Aorta (tissue), 5 donors: ENCODE measurements at regions not wholly inside any gene's neighbourhood (a gene's known extent, or its start where the extent isn't known, plus 50 kb on each side); places are given as distances from the start of the nearest gene placed in this dataset.
A peak's percentile ranks its signal among the peaks of the same experiment; 100 is the strongest.
"Not testable (repeated sequence)": the region's sequence is repeated elsewhere in the genome, so short reads cannot be mapped to it uniquely, and the experiment has no call there.

Experiments
- ATAC-seq: fragments of 200-7000 bp; cut with Tn5 transposase; one replicate; pipeline ENCODE4 v1.9.1; 2022; ENCODE audit warnings: moderate library complexity; ENCODE audit not compliant: low FRiP score
- DNase-seq, 2 donors: peaks; one replicate each; pipeline ENCODE4 v3.0.0-alpha.2; 2020
- H3K27ac ChIP-seq, 2 donors: one replicate each; pipeline ENCODE4 v1.5.1; 2013; ENCODE audit warnings: low read length in 2 of 2, mild to moderate bottlenecking in 2 of 2, moderate library complexity in 2 of 2, control low read depth in 1 of 2, inconsistent platforms in 1 of 2, low read depth in 1 of 2
- H3K27me3 ChIP-seq, 2 donors: one replicate each; pipeline ENCODE4 v1.6.1; 2013; ENCODE audit warnings: control low read depth in 1 of 2, low read length in 1 of 2, mild to moderate bottlenecking in 1 of 2, moderate library complexity in 1 of 2; ENCODE audit not compliant: insufficient read depth in 2 of 2, control insufficient read depth in 1 of 2
- H3K36me3 ChIP-seq, 2 donors: one replicate each; pipeline ENCODE4 v1.6.1; 2013; ENCODE audit warnings: control low read depth in 1 of 2, low read length in 1 of 2, mild to moderate bottlenecking in 1 of 2; ENCODE audit not compliant: insufficient read depth in 2 of 2, control insufficient read depth in 1 of 2
- H3K4me1 ChIP-seq, 2 donors: one replicate each; pipeline ENCODE4 v1.6.1; 2013; ENCODE audit warnings: low read length in 2 of 2, control low read depth in 1 of 2, mild to moderate bottlenecking in 1 of 2, moderate library complexity in 1 of 2; ENCODE audit not compliant: insufficient read depth in 2 of 2, control insufficient read depth in 1 of 2
- H3K4me3 ChIP-seq, 2 donors: one replicate each; pipeline ENCODE4 v1.5.1; 2013; ENCODE audit warnings: low read length in 2 of 2, control low read depth in 1 of 2, mild to moderate bottlenecking in 1 of 2
- H3K9me3 ChIP-seq: one replicate; pipeline ENCODE4 v1.6.1; 2013; ENCODE audit warnings: mild to moderate bottlenecking, low read length; ENCODE audit not compliant: control insufficient read depth
- WGBS, 2 donors: extraction: QIAGEN DNeasy Blood & Tissue Kit; methylation state at CpG; one replicate each; pipeline ENCODE4 v1.1.7; 2013; 5-methylcytosine and 5-hydroxymethylcytosine counted together
- intact Hi-C, 2 donors: fragments of 100-400 bp; cut with DNase I; formaldehyde crosslinking; loops; one replicate each; pipeline versions ENCODE4 v1.14.2 to v1.15.0; 2022
- donor health status: healthy with polysubstance abuse.
- donor health status: Bipolar disorder and iron deficiency.
- donor health status: DM: no; HTN: no; CAD: no.
- donor health status: DM: no; HTN: no; CAD: no.
- donor health status: DM: yes; HTN: yes; CAD: no.

DNA sequence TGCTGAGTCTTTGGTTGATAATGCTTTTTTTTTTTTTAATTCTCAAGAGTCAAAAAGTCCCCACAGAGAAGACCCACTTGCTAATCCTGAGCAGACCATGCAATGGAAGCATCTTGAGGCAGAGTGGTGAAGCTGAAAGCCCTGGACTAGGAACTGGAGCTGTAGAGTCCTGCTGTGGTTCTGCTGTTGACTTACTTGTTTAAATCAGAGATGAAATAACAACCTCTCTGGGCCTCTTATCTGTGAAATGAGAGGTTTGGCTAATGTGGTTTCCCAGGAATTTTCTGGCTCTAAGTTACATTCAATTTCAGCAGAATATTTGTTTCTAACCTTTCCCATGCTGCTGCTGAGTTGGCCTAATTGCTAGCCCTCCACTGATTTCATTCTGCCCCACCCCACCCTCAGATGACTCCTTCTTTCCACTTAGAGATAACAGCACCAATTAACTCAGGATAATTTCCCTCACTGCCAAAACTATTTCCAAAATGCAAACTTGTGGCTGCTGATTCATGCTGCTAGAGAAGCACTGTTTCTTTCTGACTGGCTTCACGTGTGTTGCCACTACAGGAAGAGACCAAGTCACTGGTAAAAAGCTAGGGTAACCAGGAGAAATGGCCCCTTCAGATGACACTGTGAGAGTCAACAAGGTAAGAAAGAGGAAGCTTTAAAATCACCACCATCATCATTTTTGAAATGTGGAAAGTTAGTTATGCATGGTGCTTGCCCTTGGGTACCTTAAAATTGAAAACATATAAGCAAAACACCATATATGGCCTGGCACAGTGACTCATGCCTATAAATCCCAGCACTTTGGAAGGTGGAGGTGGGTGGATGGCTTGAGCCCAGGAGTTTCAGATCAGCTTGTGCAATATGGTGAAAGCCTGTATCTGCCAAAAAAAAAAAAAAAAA is 326.4 kb downstream of the DCHS2 start:
- intact Hi-C loops, result no loop called here
- no peak overlapping the region for H3K27ac ChIP-seq
- no peaks in the 10 kb centered on the region for H3K27me3 ChIP-seq
- no peaks in the 10 kb centered on the region for H3K4me1 ChIP-seq
- ATAC-seq (peak; percentile 85), DNase-seq (no peak)
- H3K4me3 ChIP-seq, result no peak overlapping the region
- no peaks in the 10 kb centered on the region for H3K9me3 ChIP-seq
- 6 to 7% methylated on average over 1 of the region's 1 CpG for WGBS, 2 donors
- H3K36me3 ChIP-seq, result no peaks in the 10 kb centered on the region

DNA sequence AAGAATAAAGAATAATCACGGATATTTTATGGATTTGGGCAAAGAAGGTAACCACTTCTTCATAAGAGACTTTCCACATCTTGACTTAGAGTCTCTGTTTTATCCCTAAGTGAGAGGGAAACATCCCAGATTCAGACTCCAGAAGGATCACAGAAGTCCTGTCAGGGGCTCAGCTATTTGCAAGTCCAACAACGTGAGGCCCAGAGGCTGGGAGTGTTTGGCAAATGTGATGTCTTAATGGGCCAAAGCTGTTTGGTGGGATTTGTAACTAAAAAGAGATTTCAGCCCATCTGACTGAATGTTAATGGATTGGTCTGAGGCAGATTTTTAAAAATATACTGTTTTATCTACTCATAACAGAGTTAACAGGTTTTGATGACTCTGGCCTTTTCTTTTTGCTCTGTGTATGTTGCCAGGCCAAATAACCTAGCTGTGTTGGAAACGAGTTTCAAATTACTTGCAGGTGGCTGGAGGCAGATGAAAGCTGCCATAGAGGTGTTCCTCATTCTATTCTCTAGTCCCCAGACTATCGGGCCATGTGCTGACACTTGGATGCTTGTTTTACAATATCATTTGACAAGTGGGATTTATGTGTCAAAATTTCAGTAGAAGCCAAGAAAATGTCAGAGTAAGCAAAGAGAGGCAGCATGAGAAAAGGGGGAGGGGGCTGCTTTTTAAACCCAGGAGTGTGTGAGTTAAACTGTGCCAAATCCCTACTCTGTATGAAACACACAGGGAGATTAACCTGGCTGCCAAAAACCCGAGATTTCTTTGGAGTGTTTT is 330.9 kb downstream of the DCHS2 start:
- DNase-seq, result no peak
- Histone ChIP-seq H3K27me3 (no peaks in the 10 kb centered on the region), H3K4me3 (no peak overlapping the region), H3K9me3 (no peaks in the 10 kb centered on the region), H3K4me1 (no peaks in the 10 kb centered on the region), H3K36me3 (no peaks in the 10 kb centered on the region), H3K27ac (no peak overlapping the region)
- intact Hi-C loops, result no loop called here
- WGBS, 2 donors, result 3 to 7% methylated on average over 5 of the region's 5 CpGs
- ATAC-seq, result no peak

DNA sequence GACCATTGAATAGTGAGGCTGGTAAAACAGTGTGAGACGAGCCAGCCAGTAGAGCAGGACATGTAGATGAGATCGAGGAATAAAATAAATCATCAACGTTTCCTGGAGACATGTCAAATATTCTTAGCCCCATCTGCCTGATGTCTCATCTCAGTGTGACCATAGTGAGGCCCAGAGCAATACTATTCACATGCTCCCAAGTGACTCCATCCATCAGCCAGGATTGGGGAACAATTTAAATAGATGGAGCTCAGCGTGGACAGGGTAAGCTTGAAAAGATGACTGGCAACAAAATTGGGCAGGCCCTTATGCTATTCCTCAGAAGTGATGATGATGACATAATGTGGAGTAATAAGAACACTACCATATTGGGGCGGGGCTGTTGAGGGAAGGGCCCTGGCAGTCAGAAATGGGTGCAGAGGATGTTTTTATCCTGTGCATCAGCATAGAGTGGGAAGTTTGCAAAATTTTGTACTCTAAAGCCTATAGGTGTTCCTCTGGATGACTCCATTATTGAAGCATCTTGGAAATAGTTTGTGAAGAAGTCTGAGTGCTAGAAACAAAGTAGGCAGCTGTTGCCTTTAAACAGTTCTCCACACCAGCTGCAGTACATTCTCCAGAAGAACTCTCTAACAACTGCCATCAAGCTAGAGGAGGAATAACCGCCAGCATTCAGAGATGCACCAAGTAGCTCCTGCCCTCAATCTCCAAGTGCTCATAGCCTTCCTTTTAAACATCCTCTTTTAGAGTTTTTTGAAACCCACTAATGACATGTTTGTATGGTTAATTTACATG is 333.0 kb downstream of the DCHS2 start:
- Histone ChIP-seq H3K4me3 (no peak overlapping the region), H3K9me3 (no peaks in the 10 kb centered on the region), H3K4me1 (no peaks in the 10 kb centered on the region), H3K27me3 (no peaks in the 10 kb centered on the region), H3K27ac (no peak overlapping the region), H3K36me3 (no peaks in the 10 kb centered on the region)
- 71 to 73% methylated on average over 6 of the region's 6 CpGs for whole genome bisulfite sequencing, 2 donors
- ATAC-seq, result no peak
- intact Hi-C loops, result no loop called here
- no peak for DNase-seq

DNA sequence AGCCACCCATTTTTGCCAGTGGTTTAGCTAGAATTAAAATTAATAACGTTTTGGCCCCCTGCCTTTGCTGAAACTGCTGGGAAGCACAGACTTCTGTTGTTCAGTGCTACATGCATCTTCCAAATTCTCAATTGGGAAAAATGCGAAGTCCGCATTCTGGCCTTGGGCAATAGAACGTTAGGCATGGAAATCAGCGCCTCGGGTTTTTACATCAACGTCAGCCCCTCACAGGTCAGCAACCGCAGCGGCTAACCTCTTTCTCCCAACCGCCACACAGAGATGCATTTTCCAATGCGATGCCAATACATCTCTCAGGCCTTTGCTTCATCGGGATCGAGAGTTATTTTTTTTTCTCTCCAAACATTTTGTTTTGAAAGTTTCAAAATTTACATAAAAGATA is 339.1 kb downstream of the DCHS2 start:
- peaks cover 2% of the 10 kb centered on the region for H3K9me3 ChIP-seq
- H3K36me3 ChIP-seq, result no peaks in the 10 kb centered on the region
- WGBS, 2 donors, result 92 to 94% methylated on average over 13 of the region's 13 CpGs
- H3K27me3 ChIP-seq, result no peaks in the 10 kb centered on the region
- no peak overlapping the region for H3K27ac ChIP-seq
- no peak overlapping the region for H3K4me3 ChIP-seq
- intact Hi-C loops, result no loop called here
- no peak for DNase-seq
- H3K4me1 ChIP-seq, result no peaks in the 10 kb centered on the region
- no peak for ATAC-seq

DNA sequence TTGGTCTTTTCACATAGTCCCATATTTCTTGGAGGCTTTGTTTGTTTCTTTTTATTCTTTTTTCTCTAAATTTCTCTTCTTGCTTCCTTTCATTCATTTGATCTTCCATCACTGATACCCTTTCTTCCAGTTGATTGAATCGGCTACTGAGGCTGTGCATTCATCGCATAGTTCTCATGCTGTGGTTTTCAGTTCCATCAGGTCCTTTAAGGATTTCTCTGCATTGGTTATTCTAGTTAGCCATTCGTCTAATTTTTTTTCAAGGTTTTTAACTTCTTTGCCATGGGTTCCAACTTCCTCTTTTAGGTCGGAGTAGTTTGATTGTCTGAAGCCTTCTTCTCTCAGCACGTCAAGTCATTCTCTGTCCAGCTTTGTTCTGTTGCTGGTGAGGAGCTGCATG is 342.4 kb downstream of the DCHS2 start:
- intact Hi-C loops, H3K27me3 ChIP-seq, H3K4me1 ChIP-seq, ATAC-seq, DNase-seq, H3K9me3 ChIP-seq, H3K27ac ChIP-seq, H3K4me3 ChIP-seq, H3K36me3 ChIP-seq: not testable (repeated sequence)
- WGBS, 2 donors, result 87 to 88% methylated on average over 5 of the region's 5 CpGs

DNA sequence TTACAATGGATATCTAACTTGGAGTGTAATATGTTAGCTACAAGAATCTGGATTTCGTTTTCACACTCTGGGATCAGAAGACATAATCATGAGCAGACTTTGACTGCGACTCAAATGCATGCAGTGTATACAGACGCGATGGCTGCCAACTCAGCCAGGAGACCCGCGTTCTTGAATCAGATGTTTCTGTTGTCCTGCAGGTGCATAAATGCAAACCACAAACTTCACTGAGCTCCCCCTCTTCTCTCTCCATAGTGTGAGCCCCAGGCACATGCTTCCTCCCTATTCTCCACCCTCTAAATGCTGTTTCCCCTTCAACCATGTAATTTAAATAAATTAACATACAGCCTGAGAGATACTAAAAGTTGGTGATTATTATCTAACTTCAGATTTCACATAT is 347.9 kb downstream of the DCHS2 start:
- Histone ChIP-seq H3K36me3 (no peaks in the 10 kb centered on the region), H3K4me1 (no peaks in the 10 kb centered on the region), H3K9me3 (no peaks in the 10 kb centered on the region), H3K27me3 (no peaks in the 10 kb centered on the region), H3K4me3 (no peak overlapping the region), H3K27ac (no peak overlapping the region)
- ATAC-seq, result no peak
- no peak for DNase-seq
- WGBS, 2 donors, result 18% methylated on average over 6 of the region's 6 CpGs
- intact Hi-C loops, result no loop called here

DNA sequence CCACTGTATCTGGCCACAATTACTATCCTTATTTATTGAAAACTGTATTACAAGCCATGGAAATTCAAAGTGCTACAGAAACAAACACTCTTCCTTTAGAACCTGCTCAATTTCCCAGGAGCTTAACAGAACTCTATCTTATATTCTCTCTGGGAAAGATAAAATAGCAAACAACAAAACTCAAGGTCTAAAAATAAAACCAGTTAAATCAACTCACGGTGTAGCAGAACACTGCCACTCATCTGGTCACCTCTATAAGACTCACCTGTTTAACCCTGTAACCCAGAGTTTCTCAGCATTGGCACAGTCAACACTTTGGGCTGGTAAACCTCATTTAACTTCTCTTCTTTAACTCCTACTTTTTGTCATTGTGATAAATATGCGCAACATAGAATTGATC is 348.9 kb downstream of the DCHS2 start:
- no peaks in the 10 kb centered on the region for H3K9me3 ChIP-seq
- no peak for DNase-seq
- intact Hi-C loops, result no loop called here
- no peak overlapping the region for H3K27ac ChIP-seq
- whole genome bisulfite sequencing, 2 donors, result 74 to 80% methylated on average over 2 of the region's 2 CpGs
- no peaks in the 10 kb centered on the region for H3K4me1 ChIP-seq
- H3K27me3 ChIP-seq, result peaks cover 0 to 2% of the 10 kb centered on the region in 2 donors
- H3K4me3 ChIP-seq, result no peak overlapping the region
- ATAC-seq, result no peak
- H3K36me3 ChIP-seq, result no peaks in the 10 kb centered on the region

DNA sequence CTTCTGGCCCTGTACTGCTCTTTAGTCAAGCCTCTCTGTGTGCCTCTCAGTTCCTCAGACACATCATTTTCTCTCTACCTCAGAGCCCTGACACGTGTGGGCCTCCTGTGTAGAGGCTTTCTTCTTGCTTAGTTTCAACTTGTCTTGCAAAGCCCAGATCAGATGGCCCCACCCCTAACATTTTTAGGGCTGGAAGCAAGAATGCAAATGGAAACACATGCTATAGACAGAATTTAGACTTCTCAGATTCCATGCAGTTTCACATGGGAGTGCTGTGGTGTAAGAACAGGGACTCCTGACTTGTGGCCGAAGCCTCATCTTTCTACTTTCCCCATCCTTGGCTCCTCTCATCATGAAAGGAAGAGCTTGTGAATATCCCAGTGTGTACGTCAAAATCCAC is 350.7 kb downstream of the DCHS2 start:
- 86 to 89% methylated on average over 3 of the region's 3 CpGs for WGBS, 2 donors
- no peaks in the 10 kb centered on the region for H3K9me3 ChIP-seq
- intact Hi-C loops, result no loop called here
- DNase-seq (no peak), ATAC-seq (no peak)
- no peak overlapping the region for H3K27ac ChIP-seq
- no peaks in the 10 kb centered on the region for H3K4me1 ChIP-seq
- no peak overlapping the region for H3K4me3 ChIP-seq
- peaks cover 0 to 2% of the 10 kb centered on the region in 2 donors for H3K27me3 ChIP-seq
- no peaks in the 10 kb centered on the region for H3K36me3 ChIP-seq
